ENCODE measurements at regions not wholly inside any gene's neighbourhood (a gene's known extent, or its start where the extent isn't known, plus 50 kb on each side); places are given as distances from the start of the nearest gene placed in this dataset.
"Not testable (repeated sequence)": the region's sequence is repeated elsewhere in the genome, so short reads cannot be mapped to it uniquely, and the experiment has no call there.

DNA sequence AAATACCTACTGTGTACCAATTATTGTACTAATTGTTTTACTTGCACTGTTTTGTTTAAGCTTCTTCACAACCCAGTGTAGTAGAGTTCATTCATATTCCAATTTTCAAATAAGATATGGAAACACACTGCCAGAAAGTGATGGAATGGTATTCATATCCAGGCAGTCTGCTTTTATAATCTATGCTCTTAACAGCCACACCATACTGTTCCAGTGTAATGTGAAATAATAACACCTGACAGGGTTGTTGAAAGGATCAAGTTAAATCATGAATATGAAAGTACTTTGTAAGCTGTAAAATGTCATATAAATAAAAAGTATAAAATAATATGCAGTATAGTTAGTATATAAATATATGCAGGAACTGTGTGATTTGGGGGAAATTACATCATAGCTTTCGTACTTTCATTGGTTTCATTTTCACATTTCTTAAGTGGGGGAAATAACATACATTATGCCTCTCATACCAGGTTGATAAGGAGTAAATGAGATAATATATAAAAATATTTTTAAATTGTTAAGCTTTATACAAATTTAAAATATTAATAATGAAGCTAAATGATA, 230.8 kb downstream of the TANC2 start:
- DNase-seq (ENCODE audit: low read depth): no peak
- TF ChIP-seq, protein P1, sequence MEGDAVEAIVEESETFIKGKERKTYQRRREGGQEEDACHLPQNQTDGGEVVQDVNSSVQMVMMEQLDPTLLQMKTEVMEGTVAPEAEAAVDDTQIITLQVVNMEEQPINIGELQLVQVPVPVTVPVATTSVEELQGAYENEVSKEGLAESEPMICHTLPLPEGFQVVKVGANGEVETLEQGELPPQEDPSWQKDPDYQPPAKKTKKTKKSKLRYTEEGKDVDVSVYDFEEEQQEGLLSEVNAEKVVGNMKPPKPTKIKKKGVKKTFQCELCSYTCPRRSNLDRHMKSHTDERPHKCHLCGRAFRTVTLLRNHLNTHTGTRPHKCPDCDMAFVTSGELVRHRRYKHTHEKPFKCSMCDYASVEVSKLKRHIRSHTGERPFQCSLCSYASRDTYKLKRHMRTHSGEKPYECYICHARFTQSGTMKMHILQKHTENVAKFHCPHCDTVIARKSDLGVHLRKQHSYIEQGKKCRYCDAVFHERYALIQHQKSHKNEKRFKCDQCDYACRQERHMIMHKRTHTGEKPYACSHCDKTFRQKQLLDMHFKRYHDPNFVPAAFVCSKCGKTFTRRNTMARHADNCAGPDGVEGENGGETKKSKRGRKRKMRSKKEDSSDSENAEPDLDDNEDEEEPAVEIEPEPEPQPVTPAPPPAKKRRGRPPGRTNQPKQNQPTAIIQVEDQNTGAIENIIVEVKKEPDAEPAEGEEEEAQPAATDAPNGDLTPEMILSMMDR (IDR thresholded peaks at IDR 0.05; ENCODE audit: low read depth, low read length, missing control alignments): no peak
- no peak overlapping the region for H3K4me3 ChIP-seq (ENCODE audit: low read depth, low read length)
- in situ Hi-C loops (cut with HindIII; ENCODE audit: low sequenced_read_pairs): no loop called here

DNA sequence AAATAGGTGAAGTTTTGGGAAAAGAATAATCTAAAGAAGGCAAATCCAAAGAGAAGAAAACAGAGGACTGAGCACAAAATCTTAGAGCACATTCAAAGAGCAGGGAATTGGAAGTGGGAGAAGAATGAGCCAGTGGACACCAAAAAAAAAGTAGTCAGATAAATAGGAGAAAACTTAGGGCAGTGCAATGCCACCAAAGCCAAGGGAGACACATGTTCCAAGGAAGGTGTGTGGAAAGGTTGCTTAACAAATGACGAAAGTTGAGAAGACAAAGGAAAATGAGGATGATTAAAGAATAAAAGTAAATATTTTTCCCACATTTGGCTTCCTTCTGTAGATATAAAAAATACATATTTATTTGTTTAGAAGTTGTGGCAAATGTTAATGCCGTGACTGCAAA, 237.6 kb downstream of the TANC2 start:
- H3K4me3 ChIP-seq (ENCODE audit: low read depth, low read length): no peak overlapping the region
- DNase-seq (ENCODE audit: low read depth): no peak
- TF ChIP-seq, protein P1 (IDR thresholded peaks at IDR 0.05; ENCODE audit: low read depth, low read length, missing control alignments): no peak
- in situ Hi-C loops (cut with HindIII; ENCODE audit: low sequenced_read_pairs): no loop called here

- in situ Hi-C loops (cut with HindIII; ENCODE audit: low sequenced_read_pairs): no loop called here
- TF ChIP-seq, protein P1 (IDR thresholded peaks at IDR 0.05; ENCODE audit: low read depth, low read length, missing control alignments): no peak
- no peak overlapping the region for H3K4me3 ChIP-seq (ENCODE audit: low read depth, low read length)
- DNase-seq (ENCODE audit: low read depth): no peak
Observed at GRCh38 chr17:63221939-63222338, 224.2 kb downstream of the CYB561 start.

- TF ChIP-seq, protein P1 (IDR thresholded peaks at IDR 0.05; ENCODE audit: low read depth, low read length, missing control alignments): no peak
- no peak overlapping the region for H3K4me3 ChIP-seq (ENCODE audit: low read depth, low read length)
- in situ Hi-C loops (cut with HindIII; ENCODE audit: low sequenced_read_pairs): no loop called here
- DNase-seq (ENCODE audit: low read depth): peak; percentile 1
Observed at GRCh38 chr17:63222655-63223054, 223.5 kb downstream of the CYB561 start.

DNA sequence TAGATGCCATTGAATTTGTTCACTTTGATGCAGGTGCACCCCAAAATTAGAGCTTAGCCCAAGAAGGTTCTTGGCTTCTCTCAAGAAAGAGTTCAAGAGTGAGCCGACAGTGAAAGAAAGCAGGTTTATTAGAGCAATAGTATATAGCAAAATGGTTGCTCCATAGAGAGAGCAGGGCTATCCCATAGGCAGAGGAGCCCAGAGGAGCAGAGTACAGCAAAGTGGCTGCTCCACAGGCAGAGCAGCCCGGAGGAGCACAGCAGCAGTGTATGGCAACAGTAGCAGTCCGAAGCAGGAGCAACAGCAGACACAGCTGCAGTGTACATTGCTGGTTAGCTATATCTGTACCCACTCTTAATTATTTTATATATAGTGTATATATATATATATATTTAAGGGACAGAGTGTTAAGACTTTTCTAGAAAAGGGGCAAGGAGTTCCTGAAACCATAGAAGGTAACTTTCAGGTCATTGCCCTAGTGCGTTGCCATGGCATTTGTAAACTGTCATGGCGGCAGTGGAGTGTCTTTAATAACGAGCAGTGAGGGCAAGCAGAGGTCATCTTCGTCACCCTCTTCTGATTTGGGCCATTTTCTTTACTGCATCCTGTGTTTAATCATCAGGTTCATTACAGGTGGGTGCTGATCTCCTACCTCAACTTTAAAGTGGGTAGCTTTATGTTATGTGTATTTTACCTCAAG, 222.7 kb downstream of the CYB561 start:
- in situ Hi-C loops (cut with HindIII; ENCODE audit: low sequenced_read_pairs): no loop called here
- H3K4me3 ChIP-seq (ENCODE audit: low read depth, low read length): no peak overlapping the region
- TF ChIP-seq, protein P1 (IDR thresholded peaks at IDR 0.05; ENCODE audit: low read depth, low read length, missing control alignments): no peak
- DNase-seq (ENCODE audit: low read depth): no peak

DNA sequence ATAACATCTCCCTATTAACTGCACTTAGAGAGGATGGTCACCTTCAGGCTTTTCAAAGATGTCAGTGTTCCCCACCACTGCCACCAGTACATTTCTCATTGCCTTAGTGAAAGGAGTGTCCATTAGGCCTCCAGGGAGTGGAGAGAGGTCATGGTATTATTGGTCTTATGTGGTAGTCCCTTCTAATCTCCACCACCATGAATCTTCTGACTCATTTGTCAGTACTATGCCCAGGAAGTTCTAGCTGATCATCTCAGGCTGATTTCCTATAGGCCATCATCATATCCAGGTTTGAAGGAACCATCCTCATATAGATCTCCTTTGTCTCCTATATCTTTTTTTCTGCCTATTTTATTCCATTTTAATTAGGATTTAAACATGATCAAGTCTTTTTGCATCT, 221.5 kb downstream of the CYB561 start:
- no peak overlapping the region for H3K4me3 ChIP-seq (ENCODE audit: low read depth, low read length)
- no peak for DNase-seq (ENCODE audit: low read depth)
- TF ChIP-seq, protein P1 (IDR thresholded peaks at IDR 0.05; ENCODE audit: low read depth, low read length, missing control alignments): no peak
- in situ Hi-C loops (cut with HindIII; ENCODE audit: low sequenced_read_pairs): no loop called here

DNA sequence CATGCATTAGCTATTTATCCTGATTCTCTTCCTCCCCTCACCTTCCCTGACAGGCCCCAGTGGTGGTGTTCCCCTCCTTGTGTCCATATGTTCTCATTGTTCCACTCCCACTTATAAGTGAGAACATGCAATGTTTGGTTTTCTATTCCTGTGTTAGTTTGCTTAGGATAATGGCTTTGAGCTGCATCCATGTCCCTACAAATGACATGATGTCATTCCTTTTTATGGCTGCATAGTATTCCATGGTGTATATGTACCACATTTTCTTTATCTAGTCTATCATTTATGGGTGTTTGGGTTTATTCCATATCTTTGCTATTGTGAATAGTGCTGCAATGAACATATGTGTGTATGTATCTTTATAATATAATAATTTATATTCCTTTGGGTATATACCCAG, 219.4 kb downstream of the CYB561 start:
- H3K4me3 ChIP-seq (ENCODE audit: low read depth, low read length); DNase-seq (ENCODE audit: low read depth); in situ Hi-C loops (cut with HindIII; ENCODE audit: low sequenced_read_pairs): not testable (repeated sequence)

DNA sequence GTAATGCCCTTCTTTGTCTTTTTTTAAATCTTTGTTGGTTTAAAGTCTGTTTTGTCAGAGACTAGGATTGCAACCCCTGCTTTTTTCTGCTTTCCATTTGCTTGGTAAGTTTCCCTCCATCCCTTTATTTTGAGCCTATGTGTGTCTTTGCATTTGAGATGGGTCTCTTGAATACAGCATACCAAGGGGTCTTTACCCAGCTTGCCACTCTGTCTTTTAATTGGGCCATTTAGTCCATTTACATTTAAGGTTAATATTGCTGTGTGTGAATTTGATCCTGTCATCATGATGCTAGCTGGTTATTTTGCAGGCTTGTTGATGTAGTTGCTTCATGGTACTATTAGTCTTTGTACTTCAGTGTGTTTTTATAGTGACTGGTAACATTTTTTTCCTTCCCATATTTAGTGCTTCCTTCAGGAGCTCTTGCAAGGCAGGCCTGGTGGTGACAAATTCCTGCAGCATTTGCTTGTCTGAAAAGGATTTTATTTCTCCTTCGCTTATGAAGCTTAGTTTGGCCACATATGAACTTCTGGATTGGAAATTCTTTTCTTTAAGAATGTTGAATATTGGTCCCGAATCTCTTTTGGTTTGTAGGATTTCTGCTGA, 215.0 kb downstream of the CYB561 start:
- in situ Hi-C loops (cut with HindIII; ENCODE audit: low sequenced_read_pairs); H3K4me3 ChIP-seq (ENCODE audit: low read depth, low read length); DNase-seq (ENCODE audit: low read depth): not testable (repeated sequence)
